CD8-positive, alpha-beta memory T cell (primary cell): ENCODE measurements at regions not wholly inside any gene's neighbourhood (a gene's known extent, or its start where the extent isn't known, plus 50 kb on each side); places are given as distances from the start of the nearest gene placed in this dataset.
A peak's percentile ranks its signal among the peaks of the same experiment; 100 is the strongest.
"Not testable (repeated sequence)": the region's sequence is repeated elsewhere in the genome, so short reads cannot be mapped to it uniquely, and the experiment has no call there.

Experiments
- CTCF ChIA-PET: fragments of 350-600 bp; sonication (Branson Sonifier 250); formaldehyde crosslinking; loops from one replicate; lab custom pipeline; 2021; ENCODE audit warnings: antibody characterized with exemption; lab: Charles Lee
- POLR2A ChIA-PET: fragments of 350-600 bp; sonication (Branson Sonifier 250); formaldehyde crosslinking; loops from one replicate; lab custom pipeline; 2021; ENCODE audit warnings: antibody characterized with exemption; lab: Charles Lee
- DNase-seq, 5 donors: peaks; one replicate each; pipeline versions ENCODE4 v3.0.0 to v3.0.0-alpha.2; 2020 to 2022; ENCODE audit warnings: mixed read lengths in 1 of 5
- H3K27ac ChIP-seq: one replicate; pipeline ENCODE4 v1.7.0; 2013; ENCODE audit warnings: low read depth, mild to moderate bottlenecking, low read length, moderate library complexity
- H3K27me3 ChIP-seq: 2 replicates; pipeline ENCODE4 v1.7.0; 2013; ENCODE audit warnings: low read length, mild to moderate bottlenecking; ENCODE audit not compliant: insufficient read depth, poor library complexity, severe bottlenecking
- H3K36me3 ChIP-seq: 2 replicates; pipeline ENCODE4 v1.7.0; 2013; ENCODE audit warnings: mild to moderate bottlenecking, low read length, moderate library complexity; ENCODE audit not compliant: insufficient read depth
- H3K4me1 ChIP-seq: 2 replicates; pipeline ENCODE4 v1.7.0; 2013; ENCODE audit warnings: mild to moderate bottlenecking, low read length, moderate library complexity; ENCODE audit not compliant: insufficient read depth
- H3K4me3 ChIP-seq: 2 replicates; pipeline ENCODE4 v1.7.0; 2013; ENCODE audit warnings: mild to moderate bottlenecking, low read length
- H3K9me3 ChIP-seq: 2 replicates; pipeline ENCODE4 v1.7.0; 2013; ENCODE audit warnings: mild to moderate bottlenecking, low read length
- H3K27ac Mint-ChIP-seq, 8 donors: one replicate each; pipeline ENCODE4 v1.8.0; 2020 to 2021; ENCODE audit warnings: mixed read lengths in 8 of 8, mild to moderate bottlenecking in 6 of 8, inconsistent platforms in 3 of 8, moderate library complexity in 3 of 8
- H3K27me3 Mint-ChIP-seq, 2 donors: one replicate each; pipeline ENCODE4 v1.8.0; 2020 to 2021; ENCODE audit warnings: mixed read lengths in 2 of 2, mild to moderate bottlenecking in 1 of 2, moderate library complexity in 1 of 2
- H3K36me3 Mint-ChIP-seq, 3 donors: one replicate each; pipeline ENCODE4 v1.8.0; 2020 to 2021; ENCODE audit warnings: mixed read lengths in 3 of 3, inconsistent platforms in 1 of 3, mild to moderate bottlenecking in 1 of 3
- H3K4me1 Mint-ChIP-seq, 3 donors: one replicate each; pipeline ENCODE4 v1.8.0; 2020 to 2021; ENCODE audit warnings: mixed read lengths in 3 of 3, inconsistent platforms in 1 of 3, mild to moderate bottlenecking in 1 of 3
- H3K4me3 Mint-ChIP-seq, 7 donors: one replicate each; pipeline ENCODE4 v1.8.0; 2020 to 2021; ENCODE audit warnings: mixed read lengths in 7 of 7, mild to moderate bottlenecking in 6 of 7, moderate library complexity in 4 of 7, inconsistent platforms in 2 of 7
- H3K9me3 Mint-ChIP-seq, 5 donors: one replicate each; pipeline ENCODE4 v1.8.0; 2020 to 2022; ENCODE audit warnings: mixed read lengths in 5 of 5, mild to moderate bottlenecking in 3 of 5, moderate library complexity in 2 of 5, inconsistent platforms in 1 of 5

- H3K36me3 ChIP-seq, H3K9me3 Mint-ChIP-seq, H3K27ac Mint-ChIP-seq, H3K4me1 Mint-ChIP-seq, CTCF ChIA-PET, H3K27me3 ChIP-seq, H3K36me3 Mint-ChIP-seq, H3K9me3 ChIP-seq, H3K4me3 Mint-ChIP-seq, H3K4me1 ChIP-seq, POLR2A ChIA-PET, H3K27me3 Mint-ChIP-seq, H3K4me3 ChIP-seq, DNase-seq, H3K27ac ChIP-seq: not testable (repeated sequence)
These were observed 104.0 kb downstream of the CCDC74A start for GRCh38 chr2:131631648-131632047.

DNA sequence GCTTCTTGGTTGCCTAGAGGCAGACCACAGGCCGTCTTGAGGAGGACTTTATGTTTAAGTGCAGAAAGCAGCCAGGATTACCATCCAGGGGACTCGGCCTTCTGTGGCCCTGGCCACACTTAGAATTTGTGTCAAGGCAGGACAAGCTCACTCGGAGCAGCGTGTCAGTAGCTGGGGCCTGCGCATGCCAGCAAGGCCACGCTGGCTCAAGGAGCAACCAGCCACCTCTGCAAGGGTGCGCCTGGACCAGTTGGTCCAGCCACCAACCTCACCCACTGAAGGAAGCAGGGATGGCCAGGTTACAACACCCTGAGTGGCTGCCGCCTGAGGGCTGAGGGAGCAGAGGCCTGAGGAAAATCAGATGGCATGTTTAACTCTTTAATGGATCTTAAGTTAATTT lies 105.7 kb downstream of the CCDC74A start:
- H3K27me3 ChIP-seq, H3K36me3 Mint-ChIP-seq, H3K36me3 ChIP-seq, POLR2A ChIA-PET, H3K27ac ChIP-seq, H3K27ac Mint-ChIP-seq, H3K4me1 Mint-ChIP-seq, H3K9me3 Mint-ChIP-seq, H3K9me3 ChIP-seq, DNase-seq, H3K4me1 ChIP-seq, H3K4me3 Mint-ChIP-seq, CTCF ChIA-PET, H3K27me3 Mint-ChIP-seq, H3K4me3 ChIP-seq: not testable (repeated sequence)

DNA sequence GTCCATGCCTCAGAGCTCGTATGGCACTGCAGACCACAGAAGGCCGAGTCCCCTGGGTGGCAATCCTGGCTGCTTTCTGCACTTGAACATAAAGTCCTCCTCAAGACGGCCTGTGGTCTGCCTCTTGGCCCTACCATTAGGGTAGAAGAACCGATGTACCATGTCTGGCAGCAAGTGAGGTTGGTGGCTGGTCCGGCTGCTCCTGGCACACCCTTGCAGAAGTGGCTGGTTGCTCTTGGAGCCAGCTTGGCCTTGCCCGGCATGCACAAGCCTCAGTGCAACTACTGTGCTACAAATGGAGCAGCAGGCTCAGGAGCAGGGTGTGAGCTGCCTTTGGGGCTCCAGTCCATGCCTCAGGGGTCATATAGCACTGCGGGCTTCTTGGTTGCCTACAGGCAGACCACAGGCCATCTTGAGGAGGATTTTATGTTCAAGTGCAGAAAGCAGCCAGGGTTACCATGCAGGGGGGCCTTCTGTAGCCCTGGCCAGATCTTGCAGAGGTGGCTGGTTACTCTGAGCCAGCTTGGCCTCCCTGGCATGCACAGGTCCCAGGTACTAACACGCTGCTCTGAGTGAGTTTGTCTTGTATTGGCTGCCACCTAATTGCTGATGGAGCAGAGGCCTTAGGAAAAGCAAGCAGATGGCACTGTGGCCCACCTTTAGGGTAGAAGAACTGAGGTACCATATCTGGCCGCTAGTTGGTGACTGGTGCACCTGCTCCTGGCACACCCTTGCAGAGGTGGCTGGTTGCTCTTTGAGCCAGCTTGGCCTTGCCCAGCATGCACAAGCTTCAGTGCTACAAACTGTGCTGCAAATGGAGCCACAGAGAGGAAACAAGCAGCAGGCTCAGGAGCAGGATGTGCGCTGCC lies 106.4 kb downstream of the CCDC74A start:
- H3K36me3 ChIP-seq, H3K4me3 ChIP-seq, H3K9me3 ChIP-seq, H3K9me3 Mint-ChIP-seq, H3K27me3 ChIP-seq, DNase-seq, H3K27ac Mint-ChIP-seq, H3K27me3 Mint-ChIP-seq, H3K4me1 Mint-ChIP-seq, H3K4me1 ChIP-seq, CTCF ChIA-PET, POLR2A ChIA-PET, H3K36me3 Mint-ChIP-seq, H3K27ac ChIP-seq, H3K4me3 Mint-ChIP-seq: not testable (repeated sequence)

DNA sequence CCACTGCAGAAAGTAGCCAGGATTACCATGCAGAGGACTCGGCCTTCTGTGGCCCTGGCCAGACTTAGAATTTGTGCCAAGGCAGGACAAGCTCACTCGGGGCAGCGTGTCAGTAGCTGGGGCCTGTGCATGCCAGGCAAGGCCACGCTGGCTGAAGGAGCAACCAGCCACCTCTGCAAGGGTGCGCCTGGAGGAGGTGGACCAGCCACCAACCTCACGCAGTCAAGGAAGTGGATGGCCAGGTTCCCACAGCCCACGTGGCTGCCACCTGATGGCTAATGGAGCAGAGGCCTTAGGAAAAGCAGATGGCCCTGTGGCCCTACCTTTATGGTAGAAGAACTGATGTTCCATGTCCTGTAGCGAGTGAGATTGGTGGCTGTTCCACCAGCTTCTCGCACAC lies 107.9 kb downstream of the CCDC74A start:
- H3K4me1 ChIP-seq = no peaks in the 10 kb centered on the region
- H3K27ac ChIP-seq = no peak overlapping the region
- Mint-ChIP-seq H3K27ac (no peak overlapping the region), H3K9me3 (no peaks in the 10 kb centered on the region), H3K4me1 (no peaks in the 10 kb centered on the region), H3K4me3 (no peak overlapping the region), H3K36me3 (no peaks in the 10 kb centered on the region), H3K27me3 (peaks cover 2 to 7% of the 10 kb centered on the region in 2 donors)
- no peaks in the 10 kb centered on the region for H3K9me3 ChIP-seq
- no peaks in the 10 kb centered on the region for H3K36me3 ChIP-seq
- no peak for DNase-seq
- ChIA-PET POLR2A (no interaction called here), CTCF (no interaction called here)
- no peak overlapping the region for H3K4me3 ChIP-seq
- no peaks in the 10 kb centered on the region for H3K27me3 ChIP-seq

GRCh38 chr2:131636704-131637308 lies 109.1 kb downstream of the CCDC74A start:
- H3K27me3 ChIP-seq, H3K27ac Mint-ChIP-seq, H3K27ac ChIP-seq, H3K9me3 Mint-ChIP-seq, H3K9me3 ChIP-seq, H3K4me3 Mint-ChIP-seq, DNase-seq, H3K36me3 ChIP-seq, H3K36me3 Mint-ChIP-seq, H3K4me1 Mint-ChIP-seq, POLR2A ChIA-PET, H3K4me1 ChIP-seq, H3K4me3 ChIP-seq: not testable (repeated sequence)
- H3K27me3 Mint-ChIP-seq = peaks cover 2 to 13% of the 10 kb centered on the region in 2 donors
- CTCF ChIA-PET = interaction anchor here (1.0 kb wide), 1 partner anchor 43 kb away, joined by 3 read pairs; no protein-coding TSS in a partner anchor

GRCh38 chr2:131639001-131639620 lies 111.4 kb downstream of the CCDC74A start:
- H3K4me3 ChIP-seq, H3K4me3 Mint-ChIP-seq, H3K9me3 ChIP-seq, H3K9me3 Mint-ChIP-seq, H3K27ac ChIP-seq, H3K36me3 ChIP-seq, DNase-seq, H3K36me3 Mint-ChIP-seq, H3K27ac Mint-ChIP-seq, CTCF ChIA-PET, H3K4me1 Mint-ChIP-seq, H3K27me3 ChIP-seq, POLR2A ChIA-PET, H3K4me1 ChIP-seq: not testable (repeated sequence)
- H3K27me3 Mint-ChIP-seq = peaks cover 4 to 17% of the 10 kb centered on the region in 2 donors

GRCh38 chr2:131641414-131642206 lies 113.9 kb downstream of the CCDC74A start:
- DNase-seq = no peak
- no peak overlapping the region for H3K27ac Mint-ChIP-seq
- no peaks in the 10 kb centered on the region for H3K4me1 Mint-ChIP-seq
- Histone ChIP-seq H3K9me3 (no peaks in the 10 kb centered on the region), H3K36me3 (no peaks in the 10 kb centered on the region), H3K4me3 (no peak overlapping the region), H3K27me3 (no peaks in the 10 kb centered on the region), H3K27ac (peak overlapping the region; percentile 64), H3K4me1 (no peaks in the 10 kb centered on the region)
- H3K9me3 Mint-ChIP-seq = no peaks in the 10 kb centered on the region
- H3K27me3 Mint-ChIP-seq = peaks cover 11 to 32% of the 10 kb centered on the region in 2 donors
- ChIA-PET CTCF (no interaction called here), POLR2A (no interaction called here)
- H3K36me3 Mint-ChIP-seq = no peaks in the 10 kb centered on the region
- H3K4me3 Mint-ChIP-seq = no peak overlapping the region

DNA sequence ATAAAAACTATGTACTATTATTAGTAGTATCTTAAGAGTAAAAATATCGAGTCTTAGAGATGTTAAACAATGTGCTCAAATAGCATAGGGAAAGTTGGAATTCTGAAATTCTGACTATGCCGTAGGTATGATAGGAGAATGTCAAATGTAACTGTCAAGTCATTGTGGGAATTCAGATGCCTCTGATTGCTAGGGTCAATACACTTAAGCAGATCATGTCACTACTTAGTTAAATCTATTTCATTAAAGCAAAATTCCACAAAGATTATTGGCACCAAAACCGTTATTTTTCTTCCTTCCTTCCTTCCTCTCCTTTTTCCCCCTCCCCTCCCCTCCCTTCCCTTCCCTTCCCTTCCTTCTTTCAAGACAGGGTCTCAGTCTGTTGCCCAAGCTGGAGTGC lies 115.5 kb downstream of the CCDC74A start:
- CTCF ChIA-PET, H3K4me1 ChIP-seq, H3K27ac ChIP-seq, H3K27ac Mint-ChIP-seq, H3K9me3 ChIP-seq, POLR2A ChIA-PET, DNase-seq, H3K4me3 Mint-ChIP-seq, H3K4me1 Mint-ChIP-seq, H3K4me3 ChIP-seq, H3K36me3 Mint-ChIP-seq, H3K36me3 ChIP-seq, H3K27me3 ChIP-seq, H3K9me3 Mint-ChIP-seq: not testable (repeated sequence)
- peaks cover 12 to 33% of the 10 kb centered on the region in 2 donors for H3K27me3 Mint-ChIP-seq
